ENCODE measurements at regions not wholly inside any gene's neighbourhood (a gene's known extent, or its start where the extent isn't known, plus 50 kb on each side); places are given as distances from the start of the nearest gene placed in this dataset.

DNA sequence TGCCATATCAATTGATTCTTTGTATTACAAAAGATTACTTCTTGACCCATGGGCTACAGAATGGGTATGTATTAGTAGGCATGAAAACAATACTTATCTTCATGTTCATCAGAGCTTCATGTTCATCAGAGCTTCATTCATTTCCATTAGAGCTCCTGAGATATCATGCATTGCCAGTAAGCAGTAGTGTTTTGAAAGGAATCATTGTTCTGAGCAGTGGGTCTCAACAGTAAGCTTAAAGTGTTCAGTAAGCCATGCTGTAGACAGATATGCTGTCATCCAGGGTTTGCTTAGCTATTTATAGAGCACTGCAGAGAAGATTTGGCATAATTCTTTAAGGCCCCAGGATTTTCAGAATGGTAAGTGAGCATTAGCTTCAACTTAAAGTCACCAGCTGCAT lies 596.1 kb downstream of the ZNF385D start:
- Histone ChIP-seq H3K27ac (no peak overlapping the region), H3K27me3 (no peaks in the 10 kb centered on the region), H3K4me1 (no peaks in the 10 kb centered on the region), H3K36me3 (no peaks in the 10 kb centered on the region), H3K9me3 (no peaks in the 10 kb centered on the region), H3K4me3 (no peak overlapping the region)
- no peak for DNase-seq (ENCODE audit: low spot score in 2 of 2)
- TF ChIP-seq POLR2A (IDR thresholded peaks at IDR 0.05) (no peak), EP300 (IDR thresholded peaks at IDR 0.05) (no peak)
- TF ChIP-seq, protein P1, sequence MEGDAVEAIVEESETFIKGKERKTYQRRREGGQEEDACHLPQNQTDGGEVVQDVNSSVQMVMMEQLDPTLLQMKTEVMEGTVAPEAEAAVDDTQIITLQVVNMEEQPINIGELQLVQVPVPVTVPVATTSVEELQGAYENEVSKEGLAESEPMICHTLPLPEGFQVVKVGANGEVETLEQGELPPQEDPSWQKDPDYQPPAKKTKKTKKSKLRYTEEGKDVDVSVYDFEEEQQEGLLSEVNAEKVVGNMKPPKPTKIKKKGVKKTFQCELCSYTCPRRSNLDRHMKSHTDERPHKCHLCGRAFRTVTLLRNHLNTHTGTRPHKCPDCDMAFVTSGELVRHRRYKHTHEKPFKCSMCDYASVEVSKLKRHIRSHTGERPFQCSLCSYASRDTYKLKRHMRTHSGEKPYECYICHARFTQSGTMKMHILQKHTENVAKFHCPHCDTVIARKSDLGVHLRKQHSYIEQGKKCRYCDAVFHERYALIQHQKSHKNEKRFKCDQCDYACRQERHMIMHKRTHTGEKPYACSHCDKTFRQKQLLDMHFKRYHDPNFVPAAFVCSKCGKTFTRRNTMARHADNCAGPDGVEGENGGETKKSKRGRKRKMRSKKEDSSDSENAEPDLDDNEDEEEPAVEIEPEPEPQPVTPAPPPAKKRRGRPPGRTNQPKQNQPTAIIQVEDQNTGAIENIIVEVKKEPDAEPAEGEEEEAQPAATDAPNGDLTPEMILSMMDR (IDR thresholded peaks at IDR 0.05), result no peak

DNA sequence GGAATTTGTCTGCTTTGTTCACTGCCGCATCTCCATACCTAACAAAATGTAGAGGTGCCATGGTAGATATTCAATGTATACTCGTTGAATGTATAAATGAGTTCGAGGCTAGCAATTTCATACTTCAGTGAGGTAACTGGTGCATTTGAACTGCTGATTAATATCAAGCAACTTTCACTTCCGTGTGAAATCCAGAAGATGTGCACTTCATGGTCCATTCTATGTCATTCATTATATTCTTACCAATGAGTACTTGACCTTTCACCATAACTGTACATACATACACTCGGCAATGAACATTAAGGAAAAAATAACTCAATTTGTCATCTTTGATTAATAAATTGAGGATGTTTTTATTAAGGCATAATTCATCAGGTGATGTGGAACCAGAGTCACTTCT lies 598.5 kb downstream of the ZNF385D start:
- Histone ChIP-seq H3K36me3 (no peaks in the 10 kb centered on the region), H3K4me1 (no peaks in the 10 kb centered on the region), H3K4me3 (no peak overlapping the region), H3K9me3 (no peaks in the 10 kb centered on the region), H3K27ac (no peak overlapping the region), H3K27me3 (no peaks in the 10 kb centered on the region)
- TF ChIP-seq EP300 (IDR thresholded peaks at IDR 0.05) (no peak), POLR2A (IDR thresholded peaks at IDR 0.05) (no peak)
- TF ChIP-seq, protein P1 (IDR thresholded peaks at IDR 0.05), result no peak
- DNase-seq (ENCODE audit: low spot score in 2 of 2), result no peak
- WGBS, 2 donors, result 86 to 91% methylated on average over 5 of the region's 5 CpGs

DNA sequence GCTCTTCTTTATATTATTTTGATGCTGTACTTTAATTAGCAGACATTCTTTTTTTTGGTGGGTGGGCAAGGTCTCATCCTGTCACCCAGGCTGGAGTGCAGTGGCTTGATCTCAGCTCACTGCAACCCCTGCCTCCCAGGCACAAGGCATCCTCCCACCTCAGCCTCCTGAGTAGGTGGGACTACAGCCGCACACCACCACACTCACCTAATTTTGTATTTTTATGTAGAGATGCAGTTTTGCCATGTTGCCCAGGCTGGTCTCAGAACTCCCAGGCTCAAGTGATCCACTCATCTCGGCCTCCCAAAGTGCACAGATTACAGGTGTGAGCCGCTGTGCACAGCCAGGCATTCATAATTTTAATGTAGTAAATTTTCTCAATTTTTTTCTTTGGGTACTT lies 608.1 kb downstream of the ZNF385D start:
- TF ChIP-seq POLR2A (IDR thresholded peaks at IDR 0.05) (no peak), EP300 (IDR thresholded peaks at IDR 0.05) (no peak)
- TF ChIP-seq, protein P1 (IDR thresholded peaks at IDR 0.05), result no peak
- no peak overlapping the region for H3K4me3 ChIP-seq
- no peaks in the 10 kb centered on the region for H3K36me3 ChIP-seq
- H3K9me3 ChIP-seq, result peaks cover 0 to 12% (median 0%) of the 10 kb centered on the region in 4 donors
- no peaks in the 10 kb centered on the region for H3K27me3 ChIP-seq
- no peak for DNase-seq (ENCODE audit: low spot score in 2 of 2)
- H3K4me1 ChIP-seq, result no peaks in the 10 kb centered on the region
- no peak overlapping the region for H3K27ac ChIP-seq
- 92 to 95% methylated on average over 3 of the region's 3 CpGs for WGBS, 2 donors

DNA sequence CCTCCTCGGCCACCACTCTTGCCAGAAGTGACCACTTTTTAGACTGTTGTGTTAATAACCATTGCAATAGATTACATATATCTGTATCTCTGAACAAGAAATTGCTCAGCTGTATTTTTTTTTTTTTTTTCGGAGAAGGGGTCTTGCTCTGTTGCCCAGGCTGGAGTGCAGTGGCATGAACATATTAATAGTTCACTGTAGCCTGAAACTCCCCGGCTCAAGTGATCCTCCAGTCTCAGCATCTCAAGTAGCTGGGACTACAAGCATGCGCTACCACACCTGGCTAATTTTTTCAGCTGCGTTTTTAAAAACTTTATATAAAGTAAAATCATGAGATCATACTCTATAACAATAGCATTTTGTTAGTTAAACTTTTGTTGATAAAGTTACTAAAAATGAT lies 609.0 kb downstream of the ZNF385D start:
- no peaks in the 10 kb centered on the region for H3K27me3 ChIP-seq
- H3K4me1 ChIP-seq, result no peaks in the 10 kb centered on the region
- H3K27ac ChIP-seq, result no peak overlapping the region
- DNase-seq (ENCODE audit: low spot score in 2 of 2), result no peak
- no peaks in the 10 kb centered on the region for H3K36me3 ChIP-seq
- WGBS, 2 donors, result 81 to 89% methylated on average over 5 of the region's 5 CpGs
- TF ChIP-seq POLR2A (IDR thresholded peaks at IDR 0.05) (no peak), EP300 (IDR thresholded peaks at IDR 0.05) (no peak)
- TF ChIP-seq, protein P1 (IDR thresholded peaks at IDR 0.05), result no peak
- peaks cover 0 to 12% (median 0%) of the 10 kb centered on the region in 4 donors for H3K9me3 ChIP-seq
- no peak overlapping the region for H3K4me3 ChIP-seq

DNA sequence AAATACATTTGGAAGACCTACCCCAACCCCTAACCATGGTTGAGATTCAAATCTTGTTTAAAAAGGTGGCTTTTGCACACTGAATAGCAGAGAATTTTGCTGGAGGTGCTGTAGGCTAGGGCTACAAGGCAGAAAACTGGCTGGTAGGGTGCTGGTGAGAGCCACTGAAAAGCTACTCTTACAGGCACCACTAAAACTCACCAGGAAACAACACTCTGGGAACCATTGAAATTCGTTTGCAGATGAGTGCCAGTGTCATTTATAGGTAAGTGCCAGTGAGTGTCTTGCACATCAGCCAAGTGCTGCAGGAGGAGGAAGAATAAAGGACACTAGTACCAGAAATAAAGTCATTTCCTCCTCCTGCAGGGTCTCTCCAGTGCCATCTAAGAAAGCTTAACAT lies 610.2 kb downstream of the ZNF385D start:
- Histone ChIP-seq H3K27ac (no peak overlapping the region), H3K4me1 (no peaks in the 10 kb centered on the region), H3K9me3 (peaks cover 0 to 12% (median 0%) of the 10 kb centered on the region in 4 donors), H3K36me3 (no peaks in the 10 kb centered on the region), H3K27me3 (no peaks in the 10 kb centered on the region), H3K4me3 (no peak overlapping the region)
- no peak for DNase-seq (ENCODE audit: low spot score in 2 of 2)
- 20% methylated on average over 1 of the region's 1 CpG for WGBS, 2 donors
- TF ChIP-seq, protein P1 (IDR thresholded peaks at IDR 0.05), result no peak

Data from tibial nerve (tissue), 4 donors.